Nephron (organoid): ENCODE measurements at regions not wholly inside any gene's neighbourhood (a gene's known extent, or its start where the extent isn't known, plus 50 kb on each side); places are given as distances from the start of the nearest gene placed in this dataset.
A peak's percentile ranks its signal among the peaks of the same experiment; 100 is the strongest.

Experiments used
- H3K27ac Mint-ChIP-seq, 3 experiments: 2 replicates each; pipeline ENCODE4 v1.8.0; 2020; ENCODE audit warnings: mixed read lengths in 3 of 3, mild to moderate bottlenecking in 2 of 3, moderate library complexity in 1 of 3
- H3K27me3 Mint-ChIP-seq: 2 replicates; pipeline ENCODE4 v1.8.0; 2021; ENCODE audit warnings: low read depth, mild to moderate bottlenecking, moderate library complexity, mixed read lengths
- H3K36me3 Mint-ChIP-seq: 2 replicates; pipeline ENCODE4 v1.8.0; 2020; ENCODE audit warnings: low read depth, mixed read lengths
- H3K4me1 Mint-ChIP-seq: 2 replicates; pipeline ENCODE4 v1.8.0; 2020; ENCODE audit warnings: mixed read lengths
- H3K4me3 Mint-ChIP-seq, 3 experiments: 2 replicates each; pipeline ENCODE4 v1.8.0; 2020; ENCODE audit warnings: mild to moderate bottlenecking in 3 of 3, mixed read lengths in 3 of 3, moderate library complexity in 2 of 3
- H3K9me3 Mint-ChIP-seq: 2 replicates; pipeline ENCODE4 v1.8.0; 2020; ENCODE audit warnings: mixed read lengths
- TF ChIP-seq, protein P1 (sequence below), 3 experiments: fragments of 200-600 bp; sonication (generic); IDR thresholded peaks; one replicate each; pipeline ENCODE4 v1.5.0; 2021; ENCODE audit warnings: antibody characterized with exemption in 3 of 3; ENCODE audit not compliant: unreplicated experiment in 3 of 3

DNA sequence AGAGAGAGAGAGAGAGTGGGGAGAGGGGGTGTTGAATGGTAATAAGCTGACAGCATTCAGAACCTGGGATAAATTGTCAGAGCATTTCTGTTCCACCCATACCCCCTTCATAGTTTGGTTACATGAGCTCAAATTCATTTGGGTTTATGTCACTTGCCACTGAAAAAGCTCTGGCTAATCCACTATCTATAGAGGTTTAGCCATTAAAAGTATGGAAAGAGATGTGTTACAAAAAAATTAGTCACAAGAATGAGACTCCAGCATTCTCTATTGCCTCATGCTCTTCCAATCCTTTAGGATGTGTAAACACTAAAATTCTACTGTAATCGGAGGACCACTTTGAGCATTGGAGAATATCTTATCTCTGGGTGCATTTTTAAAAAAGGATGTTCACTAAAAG lies 297.6 kb upstream of the TCF21 start:
- Mint-ChIP-seq H3K27me3 (no peaks in the 10 kb centered on the region), H3K4me3 (no peak overlapping the region), H3K36me3 (no peaks in the 10 kb centered on the region), H3K9me3 (no peaks in the 10 kb centered on the region), H3K27ac (peak overlapping the region; percentile 19 to 96 (median 21)), H3K4me1 (peaks cover 41% of the 10 kb centered on the region)
- TF ChIP-seq, protein P1, sequence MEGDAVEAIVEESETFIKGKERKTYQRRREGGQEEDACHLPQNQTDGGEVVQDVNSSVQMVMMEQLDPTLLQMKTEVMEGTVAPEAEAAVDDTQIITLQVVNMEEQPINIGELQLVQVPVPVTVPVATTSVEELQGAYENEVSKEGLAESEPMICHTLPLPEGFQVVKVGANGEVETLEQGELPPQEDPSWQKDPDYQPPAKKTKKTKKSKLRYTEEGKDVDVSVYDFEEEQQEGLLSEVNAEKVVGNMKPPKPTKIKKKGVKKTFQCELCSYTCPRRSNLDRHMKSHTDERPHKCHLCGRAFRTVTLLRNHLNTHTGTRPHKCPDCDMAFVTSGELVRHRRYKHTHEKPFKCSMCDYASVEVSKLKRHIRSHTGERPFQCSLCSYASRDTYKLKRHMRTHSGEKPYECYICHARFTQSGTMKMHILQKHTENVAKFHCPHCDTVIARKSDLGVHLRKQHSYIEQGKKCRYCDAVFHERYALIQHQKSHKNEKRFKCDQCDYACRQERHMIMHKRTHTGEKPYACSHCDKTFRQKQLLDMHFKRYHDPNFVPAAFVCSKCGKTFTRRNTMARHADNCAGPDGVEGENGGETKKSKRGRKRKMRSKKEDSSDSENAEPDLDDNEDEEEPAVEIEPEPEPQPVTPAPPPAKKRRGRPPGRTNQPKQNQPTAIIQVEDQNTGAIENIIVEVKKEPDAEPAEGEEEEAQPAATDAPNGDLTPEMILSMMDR (IDR thresholded peaks at IDR 0.05; ENCODE audit: unreplicated experiment in 3 of 3) = no peak

DNA sequence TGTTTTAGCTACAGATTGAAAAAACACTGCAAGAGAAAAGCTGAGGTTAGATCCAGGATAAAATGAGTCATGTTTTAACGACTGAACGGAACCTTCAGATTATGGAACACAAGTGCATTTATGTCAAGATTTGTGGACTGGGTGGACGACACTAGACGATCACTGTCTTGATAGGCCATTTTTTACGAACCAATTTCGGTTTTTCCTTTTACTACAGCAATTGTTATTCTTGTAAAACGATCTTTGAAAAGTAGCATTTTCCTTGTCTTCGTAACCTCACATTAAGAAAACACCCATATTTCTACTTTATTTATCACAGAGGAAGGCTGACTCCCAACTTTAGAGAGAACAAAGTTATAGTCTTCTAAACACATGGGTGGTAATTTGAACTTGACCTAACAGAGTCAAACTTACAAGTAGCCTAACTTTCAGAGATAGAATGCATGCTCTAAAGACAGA lies 294.2 kb upstream of the TCF21 start:
- H3K27me3 Mint-ChIP-seq = no peaks in the 10 kb centered on the region
- H3K4me1 Mint-ChIP-seq = peaks cover 30% of the 10 kb centered on the region
- H3K9me3 Mint-ChIP-seq = no peaks in the 10 kb centered on the region
- peaks cover 3% of the 10 kb centered on the region for H3K36me3 Mint-ChIP-seq
- peak overlapping the region; percentile 89 to 96 (median 95) for H3K27ac Mint-ChIP-seq
- TF ChIP-seq, protein P1 (IDR thresholded peaks at IDR 0.05; ENCODE audit: unreplicated experiment in 3 of 3) = no peak
- peak overlapping the region in 2 of 3 experiments; percentile 13 to 29 for H3K4me3 Mint-ChIP-seq

DNA sequence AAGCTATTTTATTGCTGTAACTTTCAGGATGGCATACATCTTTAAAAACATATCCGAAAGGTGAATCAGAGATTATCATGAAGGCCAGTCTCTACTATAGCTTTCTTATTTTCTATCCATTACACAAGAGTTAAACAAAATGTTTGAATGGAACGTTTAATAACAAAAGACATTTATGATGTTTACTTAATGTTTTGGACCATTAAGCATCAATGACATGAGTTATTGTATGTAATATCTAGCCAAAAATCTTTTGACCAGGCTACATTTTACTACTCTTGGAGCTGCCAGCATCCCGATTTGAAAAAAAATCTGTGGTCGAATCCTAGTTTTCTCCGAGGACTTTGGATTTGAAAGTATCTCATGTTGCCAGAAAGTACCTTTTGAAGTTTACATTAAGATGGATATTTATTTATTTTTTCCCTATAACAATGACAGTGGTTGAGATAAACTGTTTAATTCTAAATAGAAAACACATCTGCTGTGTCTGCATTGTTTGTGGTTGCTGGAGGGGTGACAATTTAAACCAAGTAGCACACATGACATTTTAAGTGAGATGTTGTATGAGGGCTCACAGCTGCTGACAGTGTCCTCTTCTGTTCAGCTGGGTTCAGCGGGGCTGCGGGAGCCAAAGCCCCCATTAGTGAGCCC lies 293.7 kb upstream of the TCF21 start:
- peak overlapping the region in 2 of 3 experiments; percentile 3 to 24 for H3K4me3 Mint-ChIP-seq
- peaks cover 30% of the 10 kb centered on the region for H3K4me1 Mint-ChIP-seq
- peaks cover 3% of the 10 kb centered on the region for H3K36me3 Mint-ChIP-seq
- peak overlapping the region; percentile 89 to 96 (median 95) for H3K27ac Mint-ChIP-seq
- no peaks in the 10 kb centered on the region for H3K27me3 Mint-ChIP-seq
- TF ChIP-seq, protein P1 (IDR thresholded peaks at IDR 0.05; ENCODE audit: unreplicated experiment in 3 of 3) = no peak
- H3K9me3 Mint-ChIP-seq = no peaks in the 10 kb centered on the region

DNA sequence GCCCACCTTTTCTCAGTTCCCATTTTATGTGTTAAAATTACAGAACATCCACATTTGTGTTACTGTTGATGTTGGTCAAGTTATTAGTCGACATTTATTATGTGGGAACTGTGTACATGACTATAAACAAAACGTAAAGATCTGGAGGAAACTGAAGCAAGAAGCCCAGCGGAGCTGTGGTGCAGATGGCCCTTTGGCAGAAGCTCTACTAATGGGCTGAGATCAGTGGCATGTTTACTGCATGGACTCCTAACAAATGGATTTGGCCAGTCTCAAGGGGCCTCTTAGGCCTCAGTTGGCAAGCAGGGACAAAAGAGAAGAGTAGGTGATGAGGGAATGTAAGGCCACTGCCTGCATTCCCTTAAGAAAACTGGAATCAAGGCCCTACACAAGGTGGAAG lies 282.1 kb upstream of the TCF21 start:
- H3K27ac Mint-ChIP-seq = no peak overlapping the region
- peaks cover 5% of the 10 kb centered on the region for H3K4me1 Mint-ChIP-seq
- peaks cover 3% of the 10 kb centered on the region for H3K36me3 Mint-ChIP-seq
- no peaks in the 10 kb centered on the region for H3K27me3 Mint-ChIP-seq
- H3K9me3 Mint-ChIP-seq = peaks cover 6% of the 10 kb centered on the region
- TF ChIP-seq, protein P1 (IDR thresholded peaks at IDR 0.05; ENCODE audit: unreplicated experiment in 3 of 3) = no peak
- H3K4me3 Mint-ChIP-seq = no peak overlapping the region

DNA sequence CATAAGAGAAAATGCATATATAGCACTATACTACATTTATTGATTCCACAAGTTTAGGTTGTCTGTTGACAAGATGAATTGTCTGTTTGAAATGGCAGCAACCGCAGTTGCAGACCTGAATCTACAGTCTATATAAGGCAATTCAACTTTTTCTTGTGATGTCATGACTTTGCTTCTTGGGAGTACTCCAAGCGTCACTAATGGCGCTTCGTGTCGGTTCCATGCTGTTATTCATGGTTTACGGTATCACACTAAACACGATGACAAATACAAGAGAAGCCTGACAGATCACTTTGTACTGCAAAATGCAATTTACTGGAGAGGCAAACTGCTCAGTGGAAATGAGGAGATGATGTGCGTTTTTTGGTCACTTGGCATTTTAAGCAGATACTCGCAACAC lies 280.3 kb upstream of the TCF21 start:
- TF ChIP-seq, protein P1 (IDR thresholded peaks at IDR 0.05; ENCODE audit: unreplicated experiment in 3 of 3) = no peak
- Mint-ChIP-seq H3K4me1 (peaks cover 15% of the 10 kb centered on the region), H3K4me3 (no peak overlapping the region), H3K27ac (no peak overlapping the region), H3K9me3 (peaks cover 6% of the 10 kb centered on the region), H3K27me3 (no peaks in the 10 kb centered on the region), H3K36me3 (peaks cover 3% of the 10 kb centered on the region)
